ENCODE measurements at regions not wholly inside any gene's neighbourhood (a gene's known extent, or its start where the extent isn't known, plus 50 kb on each side); places are given as distances from the start of the nearest gene placed in this dataset.
"Not testable (repeated sequence)": the region's sequence is repeated elsewhere in the genome, so short reads cannot be mapped to it uniquely, and the experiment has no call there.

DNA sequence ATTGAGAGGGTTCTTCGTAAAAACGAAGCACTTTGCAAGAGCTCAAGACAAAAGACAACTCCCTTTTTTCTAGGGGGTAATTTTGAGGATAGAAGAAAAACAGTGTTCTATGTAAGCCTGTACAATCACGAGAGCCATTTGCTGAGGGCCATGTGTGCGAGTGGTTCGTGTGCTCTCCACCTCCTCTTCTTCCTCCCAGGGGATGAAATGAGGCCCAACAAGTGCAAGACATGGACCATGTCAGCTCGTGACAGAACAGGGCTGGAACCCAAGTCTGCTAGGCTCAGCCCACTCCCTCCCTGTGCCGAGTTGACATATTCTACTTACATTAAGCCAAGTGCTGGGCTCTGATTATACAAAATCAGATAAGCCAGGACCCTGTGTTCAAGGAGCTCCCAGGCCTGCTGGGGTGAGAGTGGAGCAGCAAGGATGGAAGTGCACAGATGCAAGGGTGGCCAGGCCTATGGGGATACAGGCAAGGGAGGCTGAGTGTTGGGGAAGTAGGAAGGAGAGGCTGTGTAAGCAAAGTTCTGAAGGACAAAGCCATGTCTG is 97.9 kb upstream of the MSX2 start:
- Mint-ChIP-seq H3K4me3 (no peak overlapping the region), H3K4me1 (ENCODE audit: low read depth in 2 of 2) (no peaks in the 10 kb centered on the region), H3K27ac (no peak overlapping the region), H3K27me3 (no peaks in the 10 kb centered on the region), H3K9me3 (peaks cover 9 to 12% of the 10 kb centered on the region in 2 donors), H3K36me3 (ENCODE audit: insufficient read depth) (no peaks in the 10 kb centered on the region)
- DNase-seq (no peak), ATAC-seq (replicated peaks) (no peak)

DNA sequence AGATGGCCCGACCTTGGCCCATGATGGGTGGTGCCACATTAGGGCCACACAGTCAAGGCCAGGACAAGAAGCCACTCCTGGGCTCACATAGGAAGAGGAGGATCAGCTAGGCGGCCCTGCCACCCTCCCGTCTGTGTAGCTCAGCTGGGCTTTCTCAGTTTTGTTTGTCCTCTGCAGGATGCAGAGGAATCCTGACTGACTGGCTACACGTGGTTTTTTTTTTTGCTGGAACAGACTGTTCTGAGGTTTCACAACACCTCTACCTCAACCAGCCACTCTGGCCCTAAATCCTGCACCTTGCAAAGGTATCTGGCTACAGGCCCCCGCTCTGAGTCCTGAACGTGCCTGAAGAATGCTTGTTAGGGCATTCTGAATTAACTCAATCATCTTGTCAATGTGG is 88.3 kb upstream of the MSX2 start:
- DNase-seq (no peak), ATAC-seq (replicated peaks) (no peak)
- Mint-ChIP-seq H3K27me3 (no peaks in the 10 kb centered on the region), H3K4me3 (no peak overlapping the region), H3K4me1 (ENCODE audit: low read depth in 2 of 2) (no peaks in the 10 kb centered on the region), H3K9me3 (peaks cover 0 to 3% of the 10 kb centered on the region in 2 donors), H3K27ac (no peak overlapping the region), H3K36me3 (ENCODE audit: insufficient read depth) (no peaks in the 10 kb centered on the region)

- Mint-ChIP-seq H3K9me3 (peaks cover 4 to 24% of the 10 kb centered on the region in 2 donors), H3K4me3 (no peak overlapping the region), H3K27ac (no peak overlapping the region), H3K4me1 (ENCODE audit: low read depth in 2 of 2) (no peaks in the 10 kb centered on the region), H3K36me3 (ENCODE audit: insufficient read depth) (no peaks in the 10 kb centered on the region), H3K27me3 (no peaks in the 10 kb centered on the region)
- ATAC-seq (replicated peaks) (no peak), DNase-seq (no peak)
Measured at GRCh38 chr5:174642816-174643405, 81.5 kb upstream of the MSX2 start.

- ATAC-seq (replicated peaks) (no peak), DNase-seq (no peak)
- Mint-ChIP-seq H3K4me1 (ENCODE audit: low read depth in 2 of 2) (no peaks in the 10 kb centered on the region), H3K36me3 (ENCODE audit: insufficient read depth) (no peaks in the 10 kb centered on the region), H3K9me3 (peaks cover 6 to 24% of the 10 kb centered on the region in 2 donors), H3K27ac (no peak overlapping the region), H3K4me3 (no peak overlapping the region), H3K27me3 (no peaks in the 10 kb centered on the region)
Measured at GRCh38 chr5:174644436-174644835, 79.9 kb upstream of the MSX2 start.

GRCh38 chr5:174644923-174645322 is 79.5 kb upstream of the MSX2 start:
- DNase-seq = no peak
- H3K36me3 Mint-ChIP-seq (ENCODE audit: insufficient read depth) = no peaks in the 10 kb centered on the region
- H3K9me3 Mint-ChIP-seq = peaks cover 6 to 24% of the 10 kb centered on the region in 2 donors
- no peak overlapping the region for H3K27ac Mint-ChIP-seq
- H3K27me3 Mint-ChIP-seq = no peaks in the 10 kb centered on the region
- H3K4me1 Mint-ChIP-seq (ENCODE audit: low read depth in 2 of 2) = no peaks in the 10 kb centered on the region
- no peak overlapping the region for H3K4me3 Mint-ChIP-seq
- no peak for ATAC-seq (replicated peaks)

DNA sequence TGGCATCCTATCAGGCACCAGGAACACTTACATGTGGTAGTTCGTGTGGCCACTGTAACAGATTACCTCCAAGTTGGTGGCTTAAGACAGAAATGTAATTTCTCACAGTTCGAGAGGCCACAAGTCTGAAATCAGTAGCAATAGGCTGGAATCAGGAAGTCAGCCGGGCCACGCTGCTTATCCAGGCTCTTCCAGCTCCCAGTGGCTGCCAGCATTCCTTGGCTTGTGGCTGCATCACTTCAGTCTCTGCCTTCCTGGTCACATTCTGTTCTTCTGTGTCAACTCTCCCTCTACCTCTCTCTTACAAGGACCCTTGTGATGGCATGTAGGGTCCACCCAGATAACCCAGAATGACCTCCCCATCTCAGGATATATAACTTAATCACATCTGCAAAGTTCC is 78.7 kb upstream of the MSX2 start:
- no peak for DNase-seq
- Mint-ChIP-seq H3K27ac (no peak overlapping the region), H3K4me1 (ENCODE audit: low read depth in 2 of 2) (no peaks in the 10 kb centered on the region), H3K27me3 (no peaks in the 10 kb centered on the region), H3K9me3 (peaks cover 6 to 24% of the 10 kb centered on the region in 2 donors), H3K36me3 (ENCODE audit: insufficient read depth) (no peaks in the 10 kb centered on the region), H3K4me3 (no peak overlapping the region)
- no peak for ATAC-seq (replicated peaks)

- not testable (repeated sequence) for H3K4me1 Mint-ChIP-seq (ENCODE audit: low read depth in 2 of 2); H3K4me3 Mint-ChIP-seq; H3K27me3 Mint-ChIP-seq; H3K36me3 Mint-ChIP-seq (ENCODE audit: insufficient read depth); ATAC-seq (replicated peaks); H3K27ac Mint-ChIP-seq; DNase-seq
- H3K9me3 Mint-ChIP-seq = peaks cover 6 to 26% of the 10 kb centered on the region in 2 donors
Measured at GRCh38 chr5:174648618-174649017, 75.8 kb upstream of the MSX2 start.

DNA sequence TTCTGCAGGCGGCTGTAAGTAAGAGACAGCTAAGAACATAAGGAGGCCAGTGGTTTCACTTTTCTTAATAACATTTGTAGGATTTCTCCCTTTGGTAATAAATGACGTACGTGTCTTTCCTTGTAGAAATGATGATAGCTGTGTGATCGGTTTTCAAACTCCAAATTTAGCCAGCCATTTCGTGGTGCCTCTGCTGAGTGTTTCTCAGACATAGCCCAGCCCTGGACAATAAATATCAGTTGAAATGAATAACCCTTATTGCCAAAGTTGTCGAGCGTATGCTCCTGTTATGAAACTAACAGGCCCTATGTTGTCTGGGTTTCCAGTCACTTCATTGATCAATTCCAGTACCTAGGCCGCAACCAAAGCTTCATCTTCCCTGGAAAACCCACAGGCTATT is 75.0 kb upstream of the MSX2 start:
- Mint-ChIP-seq H3K36me3 (ENCODE audit: insufficient read depth) (no peaks in the 10 kb centered on the region), H3K27ac (no peak overlapping the region)
- ATAC-seq (replicated peaks) = no peak

GRCh38 chr5:174654442-174654841 is 69.9 kb upstream of the MSX2 start:
- Mint-ChIP-seq H3K27ac (no peak overlapping the region), H3K36me3 (ENCODE audit: insufficient read depth) (no peaks in the 10 kb centered on the region), H3K9me3 (peaks cover 0 to 9% of the 10 kb centered on the region in 2 donors), H3K4me3 (no peak overlapping the region), H3K27me3 (peaks cover 0 to 6% of the 10 kb centered on the region in 2 donors), H3K4me1 (ENCODE audit: low read depth in 2 of 2) (no peaks in the 10 kb centered on the region)
- ATAC-seq (replicated peaks) = no peak
- DNase-seq = no peak

More for the DNA sequence above, 75.0 kb upstream of the MSX2 start:
- no peak for DNase-seq
- Mint-ChIP-seq H3K4me1 (ENCODE audit: low read depth in 2 of 2) (no peaks in the 10 kb centered on the region), H3K4me3 (no peak overlapping the region), H3K9me3 (peaks cover 6 to 26% of the 10 kb centered on the region in 2 donors), H3K27me3 (peaks cover 0 to 6% of the 10 kb centered on the region in 2 donors)

DNA sequence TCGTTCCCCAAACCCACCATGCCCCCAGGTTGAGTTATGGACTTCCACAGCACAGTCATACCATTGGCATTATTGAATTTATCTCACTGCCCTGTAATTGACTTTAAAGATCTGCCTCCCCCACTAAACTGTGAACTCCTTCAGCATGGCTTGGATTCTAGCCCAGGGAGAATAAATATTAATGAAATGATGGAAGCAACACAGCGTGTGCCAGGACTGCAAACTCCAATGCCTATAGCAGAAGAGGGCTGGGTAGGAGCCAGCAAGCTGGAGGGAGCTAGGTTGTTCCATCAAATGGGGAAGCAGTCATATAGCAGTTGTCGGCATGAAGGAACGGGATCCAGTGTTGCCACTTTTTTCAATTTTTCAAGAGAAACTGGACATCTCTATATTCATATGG is 69.0 kb upstream of the MSX2 start:
- peaks cover 0 to 9% of the 10 kb centered on the region in 2 donors for H3K9me3 Mint-ChIP-seq
- no peaks in the 10 kb centered on the region for H3K4me1 Mint-ChIP-seq (ENCODE audit: low read depth in 2 of 2)
- DNase-seq = no peak
- H3K4me3 Mint-ChIP-seq = no peak overlapping the region
- H3K36me3 Mint-ChIP-seq (ENCODE audit: insufficient read depth) = no peaks in the 10 kb centered on the region
- H3K27me3 Mint-ChIP-seq = peaks cover 0 to 6% of the 10 kb centered on the region in 2 donors
- no peak overlapping the region for H3K27ac Mint-ChIP-seq
- ATAC-seq (replicated peaks) = no peak

- Mint-ChIP-seq H3K36me3 (ENCODE audit: insufficient read depth) (no peaks in the 10 kb centered on the region), H3K27me3 (no peaks in the 10 kb centered on the region), H3K9me3 (peaks cover 0 to 9% of the 10 kb centered on the region in 2 donors), H3K4me3 (no peak overlapping the region), H3K4me1 (ENCODE audit: low read depth in 2 of 2) (no peaks in the 10 kb centered on the region), H3K27ac (no peak overlapping the region)
- DNase-seq (no peak), ATAC-seq (replicated peaks) (no peak)
Measured at GRCh38 chr5:174664180-174664850, 60.1 kb upstream of the MSX2 start.

DNA sequence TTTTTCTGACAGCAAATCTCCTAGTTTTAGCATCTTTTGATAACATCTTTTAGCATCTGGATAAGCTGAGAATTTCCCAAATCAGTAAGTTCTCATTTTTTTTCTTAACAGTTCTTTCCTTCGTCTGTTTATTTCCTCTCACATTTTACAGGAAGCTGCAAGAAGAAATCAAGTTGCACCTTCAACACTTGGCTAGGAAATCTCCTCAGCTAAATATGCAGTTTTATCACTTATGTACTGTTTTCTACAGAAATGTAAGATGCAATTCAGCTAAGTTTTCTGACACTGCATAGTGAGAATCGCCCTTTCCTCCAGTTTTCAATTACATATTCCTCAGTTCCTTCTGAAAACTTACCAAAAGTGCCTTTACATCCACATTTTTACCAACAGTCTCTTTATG is 59.0 kb upstream of the MSX2 start:
- H3K27ac Mint-ChIP-seq = no peak overlapping the region
- no peaks in the 10 kb centered on the region for H3K36me3 Mint-ChIP-seq (ENCODE audit: insufficient read depth)

DNA sequence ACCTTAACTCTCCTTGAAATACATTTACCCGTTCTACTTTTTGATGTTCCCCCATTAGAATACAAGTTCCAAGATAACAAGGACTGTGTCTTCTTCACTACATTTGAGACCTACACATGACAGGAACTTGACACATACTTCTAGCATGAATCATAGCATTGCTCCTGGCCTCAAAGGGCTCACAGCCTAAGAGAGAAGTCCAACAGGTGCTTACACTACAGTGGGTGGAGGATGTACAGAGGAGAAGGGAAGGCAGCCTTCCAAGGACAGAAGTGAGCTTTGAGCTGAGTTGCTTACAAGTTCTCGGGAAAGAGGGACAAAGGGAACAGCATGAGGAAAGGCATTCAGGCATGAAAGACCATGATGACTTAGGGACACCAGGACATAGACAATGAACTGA is 56.9 kb upstream of the MSX2 start:
- Mint-ChIP-seq H3K9me3 (peaks cover 7 to 9% of the 10 kb centered on the region in 2 donors), H3K4me3 (no peak overlapping the region), H3K4me1 (ENCODE audit: low read depth in 2 of 2) (no peaks in the 10 kb centered on the region), H3K27me3 (peaks cover 0 to 7% of the 10 kb centered on the region in 2 donors), H3K36me3 (ENCODE audit: insufficient read depth) (peaks cover 3% of the 10 kb centered on the region), H3K27ac (no peak overlapping the region)
- ATAC-seq (replicated peaks) (no peak), DNase-seq (no peak)

More for the DNA sequence above, 59.0 kb upstream of the MSX2 start:
- Mint-ChIP-seq H3K4me3 (no peak overlapping the region), H3K27me3 (no peaks in the 10 kb centered on the region), H3K9me3 (peaks cover 0 to 9% of the 10 kb centered on the region in 2 donors), H3K4me1 (ENCODE audit: low read depth in 2 of 2) (no peaks in the 10 kb centered on the region)
- ATAC-seq (replicated peaks) = no peak
- DNase-seq = no peak

DNA sequence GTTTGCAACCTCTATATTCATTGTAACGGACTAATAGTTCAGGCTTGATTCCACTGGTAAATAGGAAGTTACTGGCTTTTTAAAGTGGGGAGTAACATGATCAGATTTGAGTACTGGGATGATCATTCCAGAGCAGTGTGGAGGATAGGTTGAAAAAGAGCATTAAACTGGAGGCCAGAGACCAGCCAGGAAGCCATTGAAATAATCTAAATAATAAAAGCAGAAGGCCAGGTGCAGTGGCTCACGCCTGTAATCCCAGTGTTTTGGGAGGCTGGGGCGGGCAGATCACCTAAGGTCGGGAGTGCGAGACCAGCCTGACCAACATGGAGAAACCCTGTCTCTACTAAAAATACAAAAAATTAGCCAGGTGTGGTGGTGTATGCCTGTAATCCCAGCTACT is 56.0 kb upstream of the MSX2 start:
- peaks cover 0 to 7% of the 10 kb centered on the region in 2 donors for H3K27me3 Mint-ChIP-seq

More for the DNA sequence above, 56.0 kb upstream of the MSX2 start:
- ATAC-seq (replicated peaks) (no peak), DNase-seq (no peak)
- Mint-ChIP-seq H3K36me3 (ENCODE audit: insufficient read depth) (peaks cover 3% of the 10 kb centered on the region), H3K27ac (no peak overlapping the region), H3K9me3 (peaks cover 7 to 9% of the 10 kb centered on the region in 2 donors), H3K4me3 (no peak overlapping the region), H3K4me1 (ENCODE audit: low read depth in 2 of 2) (no peaks in the 10 kb centered on the region)
